ENCODE measurements at regions not wholly inside any gene's neighbourhood (a gene's known extent, or its start where the extent isn't known, plus 50 kb on each side); places are given as distances from the start of the nearest gene placed in this dataset.

- no peak for TF ChIP-seq POLR2A (IDR thresholded peaks at IDR 0.05)
- TF ChIP-seq, protein P1, sequence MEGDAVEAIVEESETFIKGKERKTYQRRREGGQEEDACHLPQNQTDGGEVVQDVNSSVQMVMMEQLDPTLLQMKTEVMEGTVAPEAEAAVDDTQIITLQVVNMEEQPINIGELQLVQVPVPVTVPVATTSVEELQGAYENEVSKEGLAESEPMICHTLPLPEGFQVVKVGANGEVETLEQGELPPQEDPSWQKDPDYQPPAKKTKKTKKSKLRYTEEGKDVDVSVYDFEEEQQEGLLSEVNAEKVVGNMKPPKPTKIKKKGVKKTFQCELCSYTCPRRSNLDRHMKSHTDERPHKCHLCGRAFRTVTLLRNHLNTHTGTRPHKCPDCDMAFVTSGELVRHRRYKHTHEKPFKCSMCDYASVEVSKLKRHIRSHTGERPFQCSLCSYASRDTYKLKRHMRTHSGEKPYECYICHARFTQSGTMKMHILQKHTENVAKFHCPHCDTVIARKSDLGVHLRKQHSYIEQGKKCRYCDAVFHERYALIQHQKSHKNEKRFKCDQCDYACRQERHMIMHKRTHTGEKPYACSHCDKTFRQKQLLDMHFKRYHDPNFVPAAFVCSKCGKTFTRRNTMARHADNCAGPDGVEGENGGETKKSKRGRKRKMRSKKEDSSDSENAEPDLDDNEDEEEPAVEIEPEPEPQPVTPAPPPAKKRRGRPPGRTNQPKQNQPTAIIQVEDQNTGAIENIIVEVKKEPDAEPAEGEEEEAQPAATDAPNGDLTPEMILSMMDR (IDR thresholded peaks at IDR 0.05), result no peak
Observed at GRCh38 chr20:19945732-19946670, 71.2 kb upstream of the NAA20 start.

Measured in heart left ventricle (tissue), 13 donors.